A673 (cell line): ENCODE measurements at regions not wholly inside any gene's neighbourhood (a gene's known extent, or its start where the extent isn't known, plus 50 kb on each side); places are given as distances from the start of the nearest gene placed in this dataset.

Source experiments
- EZH2 ChIP-seq: fragments of 200-600 bp; sonication (generic); IDR thresholded peaks from 2 replicates; pipeline ENCODE4 v1.6.1; 2017; ENCODE audit warnings: borderline replicate concordance, low read depth, mild to moderate bottlenecking, mixed read lengths, antibody characterized with exemption, low read length; ENCODE audit not compliant: poor library complexity, severe bottlenecking
- TF ChIP-seq, protein P1 (sequence below): fragments of 300-800, 200-600 bp; sonication (generic); conservative IDR thresholded peaks from 2 replicates; pipeline ENCODE4 v1.5.1; 2017; ENCODE audit warnings: low read depth, mild to moderate bottlenecking, antibody characterized with exemption, low read length, moderate library complexity, mixed read lengths

DNA sequence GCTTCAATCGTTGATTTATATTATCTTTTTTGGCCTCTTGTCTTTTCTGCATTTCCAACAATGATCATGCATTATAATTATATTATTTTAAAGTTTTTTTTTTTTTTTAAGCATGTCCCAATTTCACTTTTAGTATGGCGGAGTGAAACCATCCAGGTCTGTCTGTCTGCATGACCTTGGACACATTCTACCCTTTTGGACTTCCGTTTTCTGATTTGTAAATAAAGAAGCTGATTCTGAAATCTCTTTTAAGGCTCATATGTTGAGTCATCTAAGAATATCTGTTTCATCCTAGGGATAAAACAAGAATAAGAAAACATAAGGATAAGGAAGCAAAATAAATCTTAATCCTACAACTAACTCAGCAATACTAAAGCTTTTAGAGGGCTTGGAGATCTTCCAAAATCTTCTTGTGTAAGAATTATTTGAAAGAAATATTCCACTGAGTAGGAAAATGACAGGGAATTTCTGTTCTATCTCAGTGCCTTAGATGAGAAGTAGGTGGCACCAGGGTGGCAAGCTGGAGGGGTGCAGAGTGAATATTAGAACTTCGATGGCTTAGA is 195.7 kb upstream of the TOX3 start:
- TF ChIP-seq, protein P1, sequence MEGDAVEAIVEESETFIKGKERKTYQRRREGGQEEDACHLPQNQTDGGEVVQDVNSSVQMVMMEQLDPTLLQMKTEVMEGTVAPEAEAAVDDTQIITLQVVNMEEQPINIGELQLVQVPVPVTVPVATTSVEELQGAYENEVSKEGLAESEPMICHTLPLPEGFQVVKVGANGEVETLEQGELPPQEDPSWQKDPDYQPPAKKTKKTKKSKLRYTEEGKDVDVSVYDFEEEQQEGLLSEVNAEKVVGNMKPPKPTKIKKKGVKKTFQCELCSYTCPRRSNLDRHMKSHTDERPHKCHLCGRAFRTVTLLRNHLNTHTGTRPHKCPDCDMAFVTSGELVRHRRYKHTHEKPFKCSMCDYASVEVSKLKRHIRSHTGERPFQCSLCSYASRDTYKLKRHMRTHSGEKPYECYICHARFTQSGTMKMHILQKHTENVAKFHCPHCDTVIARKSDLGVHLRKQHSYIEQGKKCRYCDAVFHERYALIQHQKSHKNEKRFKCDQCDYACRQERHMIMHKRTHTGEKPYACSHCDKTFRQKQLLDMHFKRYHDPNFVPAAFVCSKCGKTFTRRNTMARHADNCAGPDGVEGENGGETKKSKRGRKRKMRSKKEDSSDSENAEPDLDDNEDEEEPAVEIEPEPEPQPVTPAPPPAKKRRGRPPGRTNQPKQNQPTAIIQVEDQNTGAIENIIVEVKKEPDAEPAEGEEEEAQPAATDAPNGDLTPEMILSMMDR, result no peak
- TF ChIP-seq EZH2, result no peak
